ENCODE measurements at regions not wholly inside any gene's neighbourhood (a gene's known extent, or its start where the extent isn't known, plus 50 kb on each side); places are given as distances from the start of the nearest gene placed in this dataset.

GRCh38 chr5:92364986-92365550 is 982.0 kb upstream of the ARRDC3 start:
- TF ChIP-seq POLR2A (IDR thresholded peaks at IDR 0.05; ENCODE audit: low read length), result no peak
- no peak for TF ChIP-seq GATA1 (IDR thresholded peaks at IDR 0.05; ENCODE audit: low read depth, low read length)
